Activated CD4-positive, alpha-beta memory T cell treated with anti-CD3 and anti-CD28 coated beads, Interleukin-2, amount 10 ng/mL, durations not matched to agents 7 days and 5 days (primary cell): ENCODE measurements at regions not wholly inside any gene's neighbourhood (a gene's known extent, or its start where the extent isn't known, plus 50 kb on each side); places are given as distances from the start of the nearest gene placed in this dataset.

Experiments used
- CTCF ChIA-PET: fragments of 350-600 bp; sonication (Branson Sonifier 250); formaldehyde crosslinking; loops from one replicate; lab custom pipeline; 2021; ENCODE audit warnings: antibody characterized with exemption, inconsistent platforms; lab: Charles Lee
- POLR2A ChIA-PET: fragments of 350-600 bp; sonication (Branson Sonifier 250); formaldehyde crosslinking; loops from one replicate; lab custom pipeline; 2021; ENCODE audit warnings: antibody characterized with exemption; lab: Charles Lee
- DNase-seq: peaks from one replicate; pipeline ENCODE4 v3.0.0-alpha.2; 2020
- H3K27ac Mint-ChIP-seq: one replicate; pipeline ENCODE4 v1.8.0; 2021; ENCODE audit warnings: mild to moderate bottlenecking, mixed read lengths
- H3K27me3 Mint-ChIP-seq: one replicate; pipeline ENCODE4 v1.8.0; 2021; ENCODE audit warnings: mixed read lengths
- H3K36me3 Mint-ChIP-seq: one replicate; pipeline ENCODE4 v1.8.0; 2021; ENCODE audit warnings: low read depth, mixed read lengths
- H3K4me1 Mint-ChIP-seq: one replicate; pipeline ENCODE4 v1.8.0; 2021; ENCODE audit warnings: mixed read lengths
- H3K4me3 Mint-ChIP-seq: one replicate; pipeline ENCODE4 v1.8.0; 2021; ENCODE audit warnings: mild to moderate bottlenecking, mixed read lengths
- H3K9me3 Mint-ChIP-seq: one replicate; pipeline ENCODE4 v1.8.0; 2021; ENCODE audit warnings: mixed read lengths

GRCh38 chr10:35927341-35927740 is 285.2 kb upstream of the FZD8 start:
- Mint-ChIP-seq H3K27ac (no peak overlapping the region), H3K27me3 (no peaks in the 10 kb centered on the region), H3K4me3 (no peak overlapping the region), H3K36me3 (no peaks in the 10 kb centered on the region), H3K9me3 (no peaks in the 10 kb centered on the region), H3K4me1 (no peaks in the 10 kb centered on the region)
- DNase-seq, result no peak
- POLR2A ChIA-PET, result no interaction called here
- CTCF ChIA-PET, result no interaction called here

DNA sequence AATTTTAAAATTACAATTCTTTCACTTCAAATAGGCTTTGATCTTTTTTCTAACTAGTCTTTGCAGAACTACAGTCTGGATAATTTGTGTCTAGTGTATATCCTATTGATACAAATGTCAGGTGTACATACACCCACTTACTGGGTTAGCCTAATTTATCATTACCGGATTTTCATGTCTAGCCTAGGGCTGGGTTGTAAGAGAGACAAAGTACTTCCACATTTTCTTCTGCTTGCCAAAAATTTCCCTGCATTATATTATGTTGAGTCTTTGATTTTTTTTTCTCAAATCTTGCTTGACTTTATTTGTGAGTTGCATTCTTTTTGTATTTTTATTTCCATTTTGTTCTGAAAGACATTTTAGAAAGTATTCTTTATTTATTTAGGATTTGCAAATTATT is 284.8 kb upstream of the FZD8 start:
- Mint-ChIP-seq H3K4me1 (no peaks in the 10 kb centered on the region), H3K36me3 (no peaks in the 10 kb centered on the region), H3K27ac (no peak overlapping the region), H3K9me3 (no peaks in the 10 kb centered on the region), H3K4me3 (no peak overlapping the region), H3K27me3 (no peaks in the 10 kb centered on the region)
- CTCF ChIA-PET, result no interaction called here
- POLR2A ChIA-PET, result no interaction called here
- DNase-seq, result no peak

DNA sequence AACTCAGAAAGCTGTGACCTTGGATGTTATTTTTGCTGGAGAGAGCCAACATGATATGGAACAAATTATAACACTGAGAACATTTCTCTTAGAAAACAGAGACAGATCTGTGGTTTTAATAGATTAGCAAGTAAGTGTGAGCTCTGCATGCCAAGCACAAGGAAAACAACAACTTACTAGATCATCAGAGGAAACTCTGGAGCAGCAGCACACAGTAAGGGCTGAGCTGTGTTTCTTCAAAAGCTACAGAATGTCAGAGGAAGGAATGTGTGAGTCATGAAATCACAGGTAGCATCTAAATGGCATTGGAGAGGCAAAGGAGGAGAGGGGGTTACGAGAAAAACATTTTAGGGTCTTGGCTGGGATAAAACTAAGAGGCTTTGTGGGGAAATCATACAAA is 283.4 kb upstream of the FZD8 start:
- Mint-ChIP-seq H3K36me3 (no peaks in the 10 kb centered on the region), H3K4me1 (no peaks in the 10 kb centered on the region), H3K9me3 (no peaks in the 10 kb centered on the region), H3K27ac (no peak overlapping the region), H3K27me3 (no peaks in the 10 kb centered on the region), H3K4me3 (no peak overlapping the region)
- POLR2A ChIA-PET, result no interaction called here
- DNase-seq, result no peak
- CTCF ChIA-PET, result no interaction called here

DNA sequence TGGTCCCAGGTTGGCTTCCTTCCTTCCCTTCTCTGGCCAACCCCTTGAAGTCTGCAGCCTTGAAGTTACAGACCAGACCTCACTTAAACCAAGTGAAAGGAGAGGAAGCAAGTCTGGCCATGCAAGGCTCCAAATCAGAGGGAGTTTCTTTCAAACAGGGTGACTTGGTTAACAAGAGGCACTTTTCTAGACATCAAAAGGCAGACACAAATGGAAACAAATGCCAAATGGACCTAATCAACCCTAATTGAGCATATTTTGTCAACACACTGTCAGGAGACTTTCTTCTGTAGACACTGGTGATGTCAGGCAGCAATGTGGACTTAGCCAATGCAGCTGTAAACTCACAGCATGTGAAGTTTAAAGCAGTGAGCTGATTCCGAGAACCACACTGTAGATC is 282.7 kb upstream of the FZD8 start:
- H3K4me3 Mint-ChIP-seq, result no peak overlapping the region
- no peaks in the 10 kb centered on the region for H3K9me3 Mint-ChIP-seq
- no peaks in the 10 kb centered on the region for H3K27me3 Mint-ChIP-seq
- CTCF ChIA-PET, result no interaction called here
- no peaks in the 10 kb centered on the region for H3K4me1 Mint-ChIP-seq
- POLR2A ChIA-PET, result no interaction called here
- H3K36me3 Mint-ChIP-seq, result no peaks in the 10 kb centered on the region
- no peak overlapping the region for H3K27ac Mint-ChIP-seq
- DNase-seq, result no peak

DNA sequence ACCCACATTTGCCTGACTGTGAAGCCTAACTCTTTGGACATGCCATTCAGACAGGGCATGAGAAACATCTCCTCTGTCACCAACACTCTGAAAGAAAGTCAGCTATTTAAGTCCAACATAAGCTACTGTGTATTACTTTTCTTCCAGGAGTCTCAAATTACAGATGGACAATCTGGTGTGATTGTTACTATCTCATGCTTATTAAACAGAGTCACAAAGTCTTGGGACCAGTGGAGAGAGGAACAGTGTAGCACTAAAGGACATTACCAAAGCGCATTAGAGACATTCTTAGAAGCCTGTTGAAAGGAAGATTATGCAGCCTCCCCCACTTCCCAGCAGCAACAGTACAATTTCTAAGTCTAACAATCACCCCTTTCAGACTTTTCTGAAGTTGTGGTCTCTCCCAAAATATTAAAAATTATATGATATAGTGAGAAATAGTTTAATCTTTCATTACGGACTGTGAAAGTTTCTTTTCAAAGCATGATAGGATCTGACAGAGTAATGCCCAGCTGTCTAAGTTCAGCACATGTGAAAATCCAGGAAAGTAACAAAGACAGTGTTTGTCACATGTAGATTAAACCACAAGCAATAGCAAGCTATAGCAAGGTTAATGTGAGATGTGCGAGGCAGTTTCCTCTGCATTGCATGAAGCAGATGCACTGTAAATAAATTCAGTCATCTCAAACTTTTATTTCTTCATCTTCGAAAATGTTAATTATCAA is 280.9 kb upstream of the FZD8 start:
- no peak overlapping the region for H3K27ac Mint-ChIP-seq
- ChIA-PET CTCF (no interaction called here), POLR2A (no interaction called here)
- no peaks in the 10 kb centered on the region for H3K4me1 Mint-ChIP-seq
- H3K27me3 Mint-ChIP-seq, result no peaks in the 10 kb centered on the region
- no peak for DNase-seq
- no peaks in the 10 kb centered on the region for H3K36me3 Mint-ChIP-seq
- H3K9me3 Mint-ChIP-seq, result no peaks in the 10 kb centered on the region
- no peak overlapping the region for H3K4me3 Mint-ChIP-seq

DNA sequence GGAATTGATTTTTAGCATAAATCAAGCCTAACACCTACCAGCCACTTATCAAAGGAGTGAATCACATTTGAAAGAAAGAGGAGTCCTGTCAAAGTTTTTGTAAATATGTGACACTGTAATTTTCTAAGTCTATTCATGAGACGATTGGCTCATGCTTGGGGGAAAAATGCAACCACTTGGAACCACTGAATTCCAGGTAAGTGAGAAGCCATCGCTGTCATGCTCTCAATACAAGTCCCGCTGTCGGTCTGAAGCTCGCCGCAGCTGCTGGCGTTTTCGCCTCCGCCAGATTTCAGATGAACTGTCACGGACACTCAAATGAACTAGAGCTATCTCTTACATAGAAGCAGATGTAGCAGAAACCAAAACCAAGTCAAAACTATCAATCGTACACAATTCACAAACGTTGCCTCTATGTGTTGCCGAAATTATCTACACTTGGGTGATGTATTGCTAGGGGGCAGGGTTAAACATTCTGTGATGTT is 279.8 kb upstream of the FZD8 start:
- ChIA-PET CTCF (no interaction called here), POLR2A (no interaction called here)
- Mint-ChIP-seq H3K9me3 (no peaks in the 10 kb centered on the region), H3K4me3 (no peak overlapping the region), H3K27ac (no peak overlapping the region), H3K36me3 (no peaks in the 10 kb centered on the region), H3K4me1 (no peaks in the 10 kb centered on the region), H3K27me3 (no peaks in the 10 kb centered on the region)
- no peak for DNase-seq

- ChIA-PET POLR2A (no interaction called here), CTCF (no interaction called here)
- Mint-ChIP-seq H3K9me3 (no peaks in the 10 kb centered on the region), H3K4me1 (no peaks in the 10 kb centered on the region), H3K27me3 (no peaks in the 10 kb centered on the region), H3K36me3 (no peaks in the 10 kb centered on the region), H3K27ac (no peak overlapping the region), H3K4me3 (no peak overlapping the region)
- no peak for DNase-seq
Observed at GRCh38 chr10:35916791-35917190, 274.7 kb upstream of the FZD8 start.

DNA sequence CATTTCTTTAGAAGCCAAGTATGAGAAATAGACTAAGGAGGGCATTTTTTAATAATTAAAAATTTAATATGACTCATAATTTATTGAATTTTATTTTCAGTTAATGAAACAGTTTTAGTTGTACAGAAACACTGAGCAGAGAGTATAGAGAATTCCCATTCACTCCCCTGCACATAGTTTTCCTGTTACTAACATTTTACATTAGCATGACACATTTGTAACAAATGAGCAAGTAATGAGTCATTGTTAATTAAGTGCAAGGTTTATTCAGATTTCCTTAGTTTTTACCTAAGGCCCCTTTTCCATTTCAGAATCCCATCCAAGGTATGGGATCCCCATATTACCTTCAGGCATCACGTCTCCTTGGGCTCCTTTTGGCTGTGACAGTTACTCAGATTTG is 271.5 kb upstream of the FZD8 start:
- Mint-ChIP-seq H3K36me3 (no peaks in the 10 kb centered on the region), H3K4me3 (no peak overlapping the region), H3K27ac (no peak overlapping the region), H3K4me1 (no peaks in the 10 kb centered on the region), H3K9me3 (no peaks in the 10 kb centered on the region), H3K27me3 (no peaks in the 10 kb centered on the region)
- CTCF ChIA-PET, result no interaction called here
- DNase-seq, result no peak
- POLR2A ChIA-PET, result no interaction called here

DNA sequence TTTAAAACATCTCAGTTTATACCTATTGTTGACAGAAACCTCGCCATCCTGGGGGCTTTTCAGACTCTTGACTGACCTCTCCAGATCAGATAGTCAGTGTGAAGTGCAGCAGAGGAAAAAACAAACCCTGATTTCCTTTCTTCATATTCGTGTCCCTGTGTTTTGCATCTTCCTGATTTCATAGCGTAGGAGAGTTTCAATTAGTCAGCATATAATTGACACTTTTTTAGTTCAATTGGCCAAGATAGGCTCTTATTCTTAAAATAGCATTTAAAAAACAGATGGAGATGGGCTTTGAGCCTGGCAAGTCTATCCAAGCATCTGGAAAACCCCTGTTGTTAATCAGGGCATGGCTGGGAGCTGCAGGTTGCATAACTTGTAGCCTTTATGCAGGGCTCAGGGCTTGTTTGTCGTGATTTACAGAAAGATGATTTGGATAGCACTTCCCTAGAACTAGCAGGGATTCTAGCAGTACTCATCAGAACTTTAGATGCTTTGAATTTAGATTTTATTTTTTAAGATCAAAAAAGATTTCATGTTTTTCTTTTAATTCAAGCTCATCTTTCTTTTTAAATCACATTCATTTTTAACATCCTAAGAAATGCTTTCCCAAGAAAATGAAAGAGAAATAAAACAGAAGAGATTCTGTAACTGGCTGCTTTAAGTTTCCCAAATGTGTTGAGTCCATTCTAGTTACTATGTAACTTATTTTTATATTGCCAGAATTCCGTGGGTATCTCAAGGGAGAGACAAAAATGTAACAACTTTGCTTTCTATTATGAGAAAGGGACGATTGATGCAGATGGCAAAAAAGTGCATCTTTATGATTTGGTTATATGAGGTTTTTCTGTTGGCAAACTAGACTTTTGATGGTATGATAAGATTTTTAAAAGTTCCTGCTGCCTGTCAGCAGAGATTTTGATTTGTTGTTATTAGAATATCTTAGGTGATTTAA is 270.8 kb upstream of the FZD8 start:
- Mint-ChIP-seq H3K9me3 (no peaks in the 10 kb centered on the region), H3K4me1 (no peaks in the 10 kb centered on the region), H3K36me3 (no peaks in the 10 kb centered on the region), H3K27me3 (no peaks in the 10 kb centered on the region), H3K27ac (no peak overlapping the region), H3K4me3 (no peak overlapping the region)
- ChIA-PET CTCF (no interaction called here), POLR2A (no interaction called here)
- no peak for DNase-seq

DNA sequence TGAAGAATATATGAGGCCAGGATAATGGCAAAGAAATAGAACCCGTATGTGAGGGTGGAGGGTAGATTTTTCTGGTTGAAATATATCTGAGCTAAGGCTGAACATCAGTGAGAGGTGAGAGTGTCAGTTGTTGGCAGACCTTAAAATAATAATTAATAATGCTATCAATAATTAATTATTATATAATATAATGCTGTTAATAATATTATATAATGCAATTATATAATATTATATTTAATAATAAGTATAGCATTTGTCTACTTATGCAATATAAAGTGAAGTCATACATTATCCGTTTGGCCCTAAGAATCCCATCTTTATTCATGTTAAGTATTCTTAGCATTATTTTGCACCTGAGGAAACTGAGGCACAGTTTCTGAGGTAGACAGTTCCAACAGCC is 269.9 kb upstream of the FZD8 start:
- ChIA-PET CTCF (no interaction called here), POLR2A (no interaction called here)
- no peak for DNase-seq
- Mint-ChIP-seq H3K4me3 (no peak overlapping the region), H3K36me3 (no peaks in the 10 kb centered on the region), H3K27ac (no peak overlapping the region), H3K4me1 (no peaks in the 10 kb centered on the region), H3K9me3 (no peaks in the 10 kb centered on the region), H3K27me3 (no peaks in the 10 kb centered on the region)

DNA sequence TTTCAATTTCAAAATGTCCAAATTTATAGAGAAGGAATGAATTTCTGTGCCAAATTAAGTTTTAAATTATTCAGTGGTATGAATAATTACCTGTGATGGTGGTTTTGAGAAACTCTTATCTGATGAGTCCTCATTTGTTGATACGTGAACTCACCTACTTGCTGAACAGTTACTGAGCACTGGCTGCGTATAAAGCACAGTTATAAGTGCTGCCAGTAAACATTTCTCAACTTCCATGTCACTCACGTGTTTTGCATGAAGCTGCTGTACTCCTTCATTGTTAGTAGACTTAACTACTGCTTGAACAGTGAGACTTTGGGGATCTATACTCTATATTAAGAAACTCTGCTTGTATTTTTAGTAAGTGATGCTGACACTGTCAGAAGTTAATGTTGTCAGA is 269.1 kb upstream of the FZD8 start:
- ChIA-PET POLR2A (no interaction called here), CTCF (no interaction called here)
- H3K27me3 Mint-ChIP-seq, result no peaks in the 10 kb centered on the region
- H3K27ac Mint-ChIP-seq, result no peak overlapping the region
- H3K4me1 Mint-ChIP-seq, result no peaks in the 10 kb centered on the region
- H3K9me3 Mint-ChIP-seq, result no peaks in the 10 kb centered on the region
- no peak overlapping the region for H3K4me3 Mint-ChIP-seq
- H3K36me3 Mint-ChIP-seq, result no peaks in the 10 kb centered on the region
- DNase-seq, result no peak

DNA sequence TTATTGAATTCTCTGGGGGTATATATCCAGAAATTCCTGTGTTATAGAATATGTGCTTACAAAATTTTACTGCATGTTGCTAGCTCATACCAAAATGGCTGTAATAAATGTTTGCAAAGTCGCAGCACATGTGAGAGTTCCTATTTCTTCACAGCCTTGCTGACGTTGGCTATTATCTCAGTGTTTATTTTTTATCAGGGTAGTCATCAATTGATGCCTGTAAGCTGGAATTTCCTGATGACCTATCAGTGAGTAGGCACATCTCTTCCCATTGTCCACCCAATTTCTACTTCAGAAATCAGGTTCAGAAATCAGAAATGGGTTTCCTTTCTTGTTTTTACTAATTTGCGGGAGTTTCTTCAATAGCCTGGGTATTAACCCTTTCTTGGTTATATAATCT is 268.1 kb upstream of the FZD8 start:
- H3K4me1 Mint-ChIP-seq, result no peaks in the 10 kb centered on the region
- ChIA-PET CTCF (no interaction called here), POLR2A (no interaction called here)
- no peak overlapping the region for H3K27ac Mint-ChIP-seq
- no peaks in the 10 kb centered on the region for H3K27me3 Mint-ChIP-seq
- H3K4me3 Mint-ChIP-seq, result no peak overlapping the region
- H3K9me3 Mint-ChIP-seq, result no peaks in the 10 kb centered on the region
- no peak for DNase-seq
- H3K36me3 Mint-ChIP-seq, result no peaks in the 10 kb centered on the region

DNA sequence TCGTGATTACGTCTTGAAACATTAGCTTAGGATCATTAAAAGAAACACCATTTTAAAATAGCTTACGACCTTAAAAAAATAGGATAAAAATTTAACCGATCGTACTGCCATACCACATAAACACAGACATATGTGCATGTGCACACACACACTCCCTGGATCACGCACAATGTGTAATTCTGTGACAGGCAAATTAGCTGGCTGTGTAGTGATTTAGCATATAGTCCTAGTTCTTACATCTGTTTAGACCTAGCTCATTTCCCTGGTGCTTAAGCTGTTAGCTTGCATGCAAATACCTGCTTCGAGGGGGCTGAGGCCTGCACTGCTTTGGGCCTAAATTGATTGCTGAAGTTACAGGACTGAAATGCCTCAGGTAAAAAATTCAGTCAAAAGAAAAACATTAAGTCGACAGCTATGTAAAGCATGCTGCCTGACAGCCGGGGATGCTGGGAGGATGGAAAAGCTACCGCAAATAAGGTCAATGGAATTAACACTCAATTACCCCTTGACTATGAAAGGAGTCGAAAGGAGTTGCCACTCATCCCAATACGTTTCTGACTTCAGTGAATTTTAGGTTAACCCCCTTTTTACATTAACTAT is 267.1 kb upstream of the FZD8 start:
- ChIA-PET POLR2A (no interaction called here), CTCF (no interaction called here)
- Mint-ChIP-seq H3K27me3 (no peaks in the 10 kb centered on the region), H3K4me3 (no peak overlapping the region), H3K27ac (no peak overlapping the region), H3K4me1 (no peaks in the 10 kb centered on the region), H3K36me3 (no peaks in the 10 kb centered on the region), H3K9me3 (no peaks in the 10 kb centered on the region)
- DNase-seq, result no peak
